Embryonic facial prominence (tissue), 1 donor: ENCODE measurements at regions not wholly inside any gene's neighbourhood (a gene's known extent, or its start where the extent isn't known, plus 50 kb on each side); places are given as distances from the start of the nearest gene placed in this dataset.
"Not testable (repeated sequence)": the region's sequence is repeated elsewhere in the genome, so short reads cannot be mapped to it uniquely, and the experiment has no call there.

Experiments used
- DNase-seq: peaks from one replicate; pipeline ENCODE4 v3.0.0-alpha.2; 2016; ENCODE audit errors: extremely low spot score

DNA sequence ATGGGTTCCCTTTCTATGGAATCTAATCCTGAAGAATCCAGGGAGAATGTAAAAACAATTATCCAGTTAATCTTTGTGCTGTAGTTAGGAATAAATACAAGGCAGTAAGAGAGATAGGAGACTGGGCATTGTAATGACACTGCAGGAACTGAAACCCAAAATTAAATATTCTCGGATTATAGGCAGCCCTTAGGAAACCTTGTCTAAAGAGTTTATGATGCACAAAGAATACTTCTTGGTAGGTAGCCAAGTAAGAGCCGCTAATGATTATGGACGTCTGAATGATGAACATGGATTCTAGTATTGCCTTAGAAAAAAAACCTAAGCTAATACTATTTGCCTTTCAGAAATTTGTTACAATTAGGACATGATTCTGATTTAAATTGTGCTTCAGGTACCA is 165.4 kb upstream of the LRIG3 start:
- peak; percentile 5 for DNase-seq

DNA sequence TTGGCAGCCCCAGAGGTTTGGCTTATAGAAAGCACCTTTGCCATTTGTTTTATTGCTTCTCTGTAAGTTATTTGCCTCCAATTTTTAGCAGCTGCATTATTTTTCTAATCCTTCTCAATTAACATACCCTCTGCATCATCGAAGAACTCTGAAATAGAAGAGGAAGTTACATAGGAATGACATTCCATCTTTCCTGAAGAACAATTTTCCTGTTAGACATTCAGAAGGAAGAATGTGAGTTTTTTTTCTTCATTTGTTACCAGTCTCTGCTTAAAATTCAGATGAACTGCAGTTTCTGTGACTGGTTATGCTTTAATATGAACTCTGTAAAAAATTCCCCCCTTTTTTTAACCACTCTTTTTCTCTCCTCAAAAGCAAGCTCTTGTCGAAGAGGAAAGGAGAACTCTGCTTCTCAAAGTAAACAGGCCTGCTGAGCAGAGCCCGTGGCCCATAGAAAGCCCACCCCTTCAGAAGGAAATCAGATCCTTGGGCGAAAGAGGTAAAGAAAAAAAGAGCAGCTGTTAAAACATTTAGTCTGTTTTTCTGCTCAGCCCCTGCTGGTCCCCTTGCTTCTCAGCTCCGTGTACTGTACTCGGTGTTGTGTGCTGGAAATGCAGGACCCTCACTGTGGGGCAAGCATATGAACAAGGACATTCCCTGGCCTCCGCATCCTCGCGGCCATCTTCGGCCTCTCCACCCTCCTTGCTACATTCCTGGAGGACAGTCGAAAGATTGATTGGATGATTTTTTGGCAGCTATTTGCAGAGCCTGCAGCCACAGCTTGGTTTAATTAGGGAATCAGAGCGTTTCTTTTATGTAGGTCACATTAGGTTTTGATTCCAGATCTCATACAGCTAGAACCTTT is 164.4 kb upstream of the LRIG3 start:
- DNase-seq: peak; percentile 74

DNA sequence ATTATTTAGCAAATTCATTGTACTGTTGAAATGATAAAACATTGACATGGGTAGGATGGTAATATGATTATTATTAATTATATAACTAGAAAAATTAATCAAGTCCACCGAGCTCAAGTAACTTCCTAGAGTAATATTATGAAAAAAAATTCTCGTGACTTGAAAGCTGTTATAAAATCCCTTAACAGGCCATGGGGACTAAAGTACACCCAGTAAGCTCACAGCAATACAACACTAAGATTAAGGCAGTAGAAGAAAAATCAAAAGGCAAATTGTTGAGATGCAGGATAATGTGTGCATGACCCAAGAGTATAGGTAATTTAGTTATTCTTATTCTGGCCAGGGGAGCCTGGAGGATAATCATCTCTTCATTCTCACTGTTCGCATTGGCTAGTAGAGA is 162.6 kb upstream of the LRIG3 start:
- DNase-seq: no peak

DNA sequence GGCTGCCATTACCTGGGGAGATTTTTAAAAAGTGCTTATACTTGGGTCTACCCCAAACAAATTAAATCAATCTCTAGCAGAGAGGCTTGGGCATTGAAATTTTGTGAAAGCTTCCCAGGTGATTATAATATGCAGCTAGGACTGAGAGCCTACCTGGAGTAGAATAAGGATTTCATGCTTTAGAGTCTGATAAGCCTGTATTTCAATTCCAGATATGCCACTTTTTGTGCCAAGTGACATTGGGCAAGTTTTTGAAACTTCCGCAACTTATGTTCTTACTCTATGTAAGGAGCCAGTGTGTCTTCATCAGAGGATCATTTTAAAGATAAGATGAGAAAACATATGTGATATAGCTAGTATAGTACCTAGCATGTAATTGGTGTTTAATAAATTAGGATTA is 159.8 kb upstream of the LRIG3 start:
- DNase-seq: no peak

DNA sequence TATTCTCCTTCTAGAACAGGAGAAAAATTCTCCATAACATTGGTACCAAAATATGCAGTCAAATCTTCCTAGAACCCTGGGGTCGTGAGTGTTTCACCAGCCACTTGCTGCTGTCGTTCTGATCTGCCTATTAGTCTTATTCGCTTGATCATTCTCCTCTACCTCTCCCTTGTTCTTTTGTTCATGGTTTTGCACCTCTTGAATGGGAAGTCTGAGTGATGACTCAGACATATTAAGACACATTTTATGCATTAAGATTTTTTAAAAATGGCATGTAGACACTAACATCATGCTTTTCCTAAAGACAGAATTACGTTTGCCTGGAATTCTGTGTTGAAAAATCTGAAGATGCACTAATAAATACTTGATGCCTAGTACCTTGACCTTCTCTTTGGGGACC is 159.2 kb upstream of the LRIG3 start:
- DNase-seq: no peak

DNA sequence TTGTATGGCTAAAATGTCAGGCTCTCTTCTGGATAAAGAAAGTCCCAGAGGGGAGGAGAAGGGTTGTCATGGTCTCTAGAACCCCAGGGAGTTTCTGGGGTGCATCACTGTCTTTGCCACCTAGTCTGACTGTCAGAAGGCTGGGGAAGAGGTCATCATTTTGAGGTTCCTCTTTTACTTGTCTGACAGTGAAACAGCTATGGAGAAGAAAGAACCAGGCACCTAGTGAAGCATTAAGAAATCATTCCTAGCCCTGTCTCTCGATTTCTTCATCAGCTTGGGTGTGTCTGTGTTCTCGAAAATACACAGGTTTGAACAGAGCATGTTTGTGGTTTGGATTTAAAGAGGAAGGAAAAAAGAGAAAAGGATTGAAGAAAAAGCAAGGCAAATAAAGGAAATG is 158.7 kb upstream of the LRIG3 start:
- DNase-seq: no peak

DNA sequence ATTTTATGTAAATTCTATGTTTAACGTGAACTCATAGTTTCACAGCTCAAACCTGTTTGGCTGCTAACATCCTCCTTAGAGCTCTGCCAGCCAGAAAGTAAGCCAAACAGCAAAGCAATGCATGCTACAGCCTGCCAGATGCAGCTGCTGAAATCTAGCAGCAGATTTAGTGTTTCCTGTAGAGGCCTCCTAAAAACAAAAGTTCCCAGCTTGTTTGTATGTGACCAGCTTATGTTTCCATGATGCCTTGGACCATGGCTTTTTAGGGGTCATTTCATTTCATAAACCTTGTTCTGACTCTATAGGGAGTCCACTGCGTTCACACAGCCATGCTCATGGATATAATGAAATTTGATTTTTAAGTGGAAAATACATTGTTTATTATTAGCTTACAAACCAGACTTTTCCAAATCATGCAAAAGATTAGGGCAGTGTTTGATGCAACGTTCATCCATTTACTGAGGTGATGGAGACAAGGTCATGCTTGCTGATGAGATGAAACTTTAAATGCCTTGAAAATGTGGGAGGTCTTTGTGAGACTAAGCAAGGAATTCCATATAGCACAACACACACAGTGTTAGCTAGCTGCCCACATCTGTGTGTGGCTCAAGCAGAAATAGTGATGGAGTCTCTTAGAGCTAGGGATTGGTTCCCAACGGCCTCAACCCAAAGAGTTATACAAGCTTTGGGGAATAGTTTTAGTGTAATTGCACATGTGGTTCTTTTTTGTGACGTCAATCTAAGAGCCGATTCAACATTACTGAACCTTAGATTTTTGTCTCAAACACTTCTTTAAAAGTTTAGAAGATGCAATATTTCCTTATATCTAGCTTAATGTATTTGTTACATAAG is 157.5 kb upstream of the LRIG3 start:
- peak; percentile 73 for DNase-seq

DNA sequence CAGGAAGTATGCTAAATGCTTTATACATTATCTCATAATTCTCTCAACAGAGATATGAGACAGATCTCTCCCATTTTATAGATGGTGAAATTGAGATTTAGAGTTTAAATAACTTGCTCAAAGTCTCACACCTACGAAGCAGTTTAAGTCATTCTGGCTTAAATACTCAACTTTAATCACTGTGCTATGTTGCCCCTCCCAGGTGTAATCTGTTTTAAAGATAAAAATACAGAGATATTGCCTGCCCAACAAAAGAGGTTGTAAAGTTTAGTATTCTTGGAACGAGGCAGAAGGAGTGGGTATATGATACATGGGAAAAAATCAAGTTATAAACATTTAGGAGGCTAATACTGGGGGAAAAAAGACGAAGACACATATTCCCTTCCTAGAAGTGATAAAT is 156.8 kb upstream of the LRIG3 start:
- DNase-seq: no peak

DNA sequence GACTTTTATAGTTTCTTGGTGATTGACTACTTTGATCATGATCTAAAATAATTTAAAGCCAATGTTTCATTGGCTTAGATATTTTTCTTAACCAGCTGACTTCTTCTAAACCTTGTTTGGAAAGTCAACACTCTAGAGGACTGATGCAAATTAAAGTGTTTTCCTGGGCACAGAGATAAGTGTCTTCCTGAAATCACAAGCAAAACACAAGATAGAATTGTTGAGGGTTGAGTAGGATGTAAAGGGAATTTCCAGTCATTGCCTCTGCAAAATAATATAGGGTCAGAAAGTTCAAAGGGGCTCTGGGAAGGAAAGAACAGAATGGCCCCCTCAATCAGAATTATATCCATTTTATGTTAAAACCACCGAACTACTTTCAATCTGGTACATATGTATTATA is 156.3 kb upstream of the LRIG3 start:
- no peak for DNase-seq

DNA sequence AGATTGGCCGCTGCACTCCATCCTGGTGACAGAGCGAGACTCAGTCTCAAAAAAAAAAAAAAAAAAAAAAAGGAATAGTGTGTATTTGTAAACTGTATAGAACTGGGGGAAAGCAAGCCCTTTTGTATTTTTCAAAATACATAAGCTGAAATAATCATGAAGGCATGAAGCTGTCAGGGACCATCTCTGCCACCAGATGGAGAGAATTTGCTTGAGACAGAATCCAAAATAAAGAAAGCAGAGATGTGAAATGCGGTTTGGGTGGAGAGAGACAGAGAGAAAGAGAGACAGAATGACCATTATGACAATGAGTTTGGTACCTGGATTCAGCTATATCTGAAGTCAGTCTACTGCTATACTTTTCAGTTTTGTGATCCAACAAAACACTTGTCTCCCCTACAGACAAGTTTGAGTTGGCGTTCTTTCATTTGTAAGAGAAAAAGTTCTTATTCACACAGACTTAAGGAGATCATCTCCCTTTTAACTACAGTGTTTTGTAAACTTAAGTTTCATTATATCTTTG is 155.7 kb upstream of the LRIG3 start:
- no peak for DNase-seq

DNA sequence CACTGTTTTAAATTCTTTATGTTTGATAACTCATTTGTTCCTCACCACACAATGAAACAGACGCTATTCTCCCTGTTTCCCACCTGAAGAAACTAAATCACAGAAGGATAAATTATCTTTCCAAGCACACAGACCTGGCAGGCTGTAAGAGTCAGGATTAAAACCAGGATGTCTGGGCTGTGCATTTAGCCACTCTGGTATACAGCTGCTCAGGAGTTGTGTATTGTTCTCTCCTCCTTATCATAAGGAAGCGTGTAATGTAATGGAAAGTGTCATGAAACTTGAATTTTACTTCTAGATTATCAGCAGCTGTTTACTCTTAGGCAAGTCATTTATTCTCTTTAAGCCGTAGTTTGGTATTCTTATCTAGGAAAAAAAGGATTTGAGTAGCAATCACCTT is 154.8 kb upstream of the LRIG3 start:
- DNase-seq: no peak

DNA sequence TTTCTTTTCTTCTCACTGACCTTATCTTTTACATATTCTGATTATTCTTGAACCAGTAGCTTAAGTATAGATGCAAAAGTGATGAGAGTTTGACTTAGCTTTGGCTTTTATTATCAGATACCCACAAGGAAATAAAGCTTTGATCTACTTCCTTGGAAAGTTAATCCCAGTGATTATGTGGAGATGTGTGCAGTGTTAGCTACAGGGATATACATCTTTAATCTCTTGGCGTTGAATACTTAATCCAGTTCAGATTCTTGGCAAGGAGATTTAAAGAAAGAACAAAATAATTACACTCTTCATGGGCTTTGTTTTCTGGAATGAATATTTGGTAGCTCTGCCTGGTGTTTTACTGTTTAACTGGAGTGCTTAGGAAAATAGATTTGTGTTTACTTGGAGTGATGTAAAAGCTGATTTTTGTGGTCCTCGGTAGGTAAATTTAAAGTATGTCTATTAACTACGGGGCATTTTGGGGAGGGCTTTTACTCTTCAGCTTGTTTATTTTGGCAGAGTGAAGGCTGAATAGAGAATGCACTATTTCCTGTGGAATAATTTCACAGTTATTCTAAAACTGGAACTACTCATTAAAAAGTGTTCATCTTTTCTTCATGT is 150.1 kb upstream of the LRIG3 start:
- no peak for DNase-seq

DNA sequence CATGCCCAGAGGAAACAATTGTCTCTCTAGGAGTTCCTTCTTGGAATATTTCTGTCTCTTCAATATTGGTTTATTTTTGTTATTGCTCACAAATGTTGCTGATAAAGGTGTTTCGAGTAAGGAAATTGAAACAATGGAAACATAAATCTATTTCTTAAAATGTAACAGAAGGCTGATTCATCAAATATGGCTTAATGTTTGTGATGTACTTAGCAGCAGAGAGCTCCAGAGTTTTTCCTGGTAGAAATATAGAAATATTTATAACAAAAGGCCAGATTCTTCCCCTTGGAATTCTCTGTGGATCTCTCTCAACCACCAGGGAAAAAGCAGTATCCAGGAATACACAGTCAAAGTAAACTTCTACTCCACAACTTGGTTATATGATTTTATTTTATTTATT is 149.2 kb upstream of the LRIG3 start:
- DNase-seq: no peak

DNA sequence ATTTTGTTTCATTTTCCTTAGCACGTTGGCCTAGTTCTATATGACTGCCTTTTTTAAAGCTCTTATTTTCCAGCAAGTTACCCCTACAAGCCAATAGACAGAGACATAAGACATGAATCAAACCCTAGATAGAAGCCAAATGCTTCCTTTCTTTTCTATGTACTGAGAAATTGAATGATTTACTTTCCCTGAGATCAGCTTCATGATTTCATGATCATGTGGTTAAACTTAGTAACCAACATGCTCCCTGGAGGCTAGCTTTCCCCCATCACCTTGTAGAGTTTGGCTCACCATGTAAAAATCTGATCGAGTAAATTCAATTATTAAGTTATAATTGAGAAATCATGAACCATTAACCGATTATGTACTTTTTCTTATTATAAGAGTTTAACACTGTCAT is 148.1 kb upstream of the LRIG3 start:
- no peak for DNase-seq

DNA sequence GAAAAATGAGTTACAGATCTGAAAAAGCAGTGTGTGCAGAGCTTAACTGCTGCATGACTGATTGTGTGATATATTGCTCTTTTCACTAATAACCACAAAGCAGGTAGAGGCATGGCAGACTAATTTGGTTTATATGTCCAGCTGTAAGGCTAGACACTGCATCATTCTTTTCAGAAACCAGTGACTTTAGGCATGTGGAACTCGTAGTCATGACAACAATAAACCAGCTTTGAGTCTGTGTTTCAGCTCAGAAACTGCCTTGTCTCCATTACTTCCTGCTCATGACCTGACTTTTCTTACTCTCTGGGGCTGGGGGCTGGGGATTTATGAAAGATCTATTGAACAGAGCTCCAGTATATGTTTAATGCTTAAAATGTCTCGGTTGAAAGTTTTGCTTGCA is 146.8 kb upstream of the LRIG3 start:
- DNase-seq: peak; percentile 75

DNA sequence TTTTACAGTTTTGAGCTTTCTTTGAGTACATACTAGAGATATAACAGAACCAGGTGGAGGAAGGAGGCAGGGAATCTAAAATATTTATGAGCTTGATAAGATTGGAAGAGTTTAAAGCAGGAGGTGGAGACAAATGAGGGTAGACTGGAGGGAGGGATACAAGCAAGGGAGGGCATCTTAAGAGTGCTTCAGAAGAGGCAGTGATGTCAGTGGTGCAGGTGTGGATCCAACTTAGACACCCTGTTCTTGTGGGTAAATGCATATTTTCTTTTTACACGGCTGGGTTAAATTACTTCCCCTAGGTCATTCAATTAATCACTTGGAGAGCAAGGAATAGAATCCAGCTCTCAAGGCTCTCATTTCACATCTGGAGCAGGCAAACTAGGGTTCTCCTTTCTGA is 146.1 kb upstream of the LRIG3 start:
- DNase-seq: no peak

DNA sequence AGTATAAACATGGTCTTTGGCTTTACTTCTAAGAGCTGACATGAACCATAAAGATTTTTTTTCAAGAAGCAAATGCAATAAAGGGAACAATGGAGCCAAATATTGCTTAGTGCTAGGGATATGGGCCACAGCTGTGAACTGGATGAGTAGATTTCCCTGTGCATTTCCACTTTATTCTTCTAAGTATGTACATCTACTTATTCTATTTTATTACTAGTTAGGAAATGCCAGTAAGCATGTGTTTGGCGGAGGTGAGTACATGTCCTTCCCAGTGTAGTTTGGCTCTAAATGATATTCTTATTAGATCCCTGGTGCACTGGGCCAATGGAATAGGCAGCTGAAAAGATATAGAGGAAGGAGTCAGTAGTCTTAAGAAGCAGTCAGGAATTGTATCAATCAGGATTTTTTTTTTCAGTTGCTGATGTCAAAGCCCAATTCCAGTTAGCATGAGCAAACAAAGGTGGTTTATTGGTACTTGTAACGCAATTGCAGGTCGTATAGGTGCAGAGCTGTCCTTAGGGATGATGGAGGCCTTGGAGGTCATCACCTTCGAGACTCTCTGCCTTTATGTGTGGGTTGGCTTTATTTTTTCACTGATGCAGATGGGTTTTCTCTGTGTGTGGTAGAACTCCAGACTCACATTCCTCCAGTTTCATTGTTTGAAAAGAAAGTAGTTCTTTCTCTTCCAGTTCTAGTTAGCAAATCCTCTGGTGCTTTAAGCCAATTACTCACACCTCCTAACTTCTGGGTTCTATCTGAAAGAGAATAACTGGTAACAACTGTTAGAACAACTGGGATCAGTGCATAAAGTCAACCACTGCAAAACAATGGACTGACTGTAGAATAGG is 139.0 kb upstream of the LRIG3 start:
- no peak for DNase-seq

DNA sequence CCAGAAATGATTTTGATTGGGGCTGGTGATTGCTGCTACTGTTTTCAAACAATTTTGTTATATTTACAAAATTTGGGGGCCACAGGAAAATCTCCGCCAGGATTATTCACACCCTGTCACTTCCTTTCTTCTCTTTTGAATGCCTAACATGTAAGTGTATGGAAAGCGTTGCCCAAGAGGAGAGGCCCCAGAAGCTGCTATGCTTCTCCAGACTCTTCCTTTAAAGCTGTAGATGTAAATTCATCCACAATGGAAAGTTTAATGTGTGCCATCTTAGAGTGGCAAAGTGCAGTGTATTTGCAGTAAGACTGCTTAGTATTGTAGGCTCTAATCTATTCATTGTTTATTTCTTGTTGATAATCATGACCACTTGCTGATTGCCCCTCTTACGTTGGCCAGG is 136.7 kb upstream of the LRIG3 start:
- no peak for DNase-seq

DNA sequence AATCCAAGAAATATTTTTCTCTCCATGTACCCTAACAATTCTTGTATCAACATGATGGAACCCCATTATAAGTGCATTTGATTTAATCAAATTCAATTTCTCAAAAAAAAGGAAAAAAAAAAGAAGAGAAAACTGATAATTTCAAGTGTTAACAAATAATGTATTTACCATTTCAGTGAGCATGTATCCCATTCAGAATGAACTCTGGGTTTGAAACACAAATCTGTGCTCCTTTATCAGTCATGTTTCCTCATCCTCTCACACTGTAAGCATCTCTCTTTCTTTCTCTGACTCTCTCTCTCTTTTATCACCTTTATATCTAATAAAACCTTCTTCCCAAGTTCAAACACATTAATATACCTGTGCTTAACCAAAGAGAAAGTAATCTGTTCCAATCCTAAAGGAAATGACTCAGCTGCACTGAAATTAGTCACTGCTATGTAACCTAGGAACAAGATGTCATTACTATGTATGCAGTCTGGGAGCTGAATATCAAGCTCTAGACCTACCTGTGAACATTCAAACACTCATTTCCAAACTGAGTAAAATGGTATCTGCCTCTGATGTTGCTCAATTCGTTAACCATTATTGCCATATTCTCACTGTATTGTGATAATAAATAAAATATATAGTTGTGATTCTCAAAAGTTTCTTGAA is 135.0 kb upstream of the LRIG3 start:
- DNase-seq: no peak

DNA sequence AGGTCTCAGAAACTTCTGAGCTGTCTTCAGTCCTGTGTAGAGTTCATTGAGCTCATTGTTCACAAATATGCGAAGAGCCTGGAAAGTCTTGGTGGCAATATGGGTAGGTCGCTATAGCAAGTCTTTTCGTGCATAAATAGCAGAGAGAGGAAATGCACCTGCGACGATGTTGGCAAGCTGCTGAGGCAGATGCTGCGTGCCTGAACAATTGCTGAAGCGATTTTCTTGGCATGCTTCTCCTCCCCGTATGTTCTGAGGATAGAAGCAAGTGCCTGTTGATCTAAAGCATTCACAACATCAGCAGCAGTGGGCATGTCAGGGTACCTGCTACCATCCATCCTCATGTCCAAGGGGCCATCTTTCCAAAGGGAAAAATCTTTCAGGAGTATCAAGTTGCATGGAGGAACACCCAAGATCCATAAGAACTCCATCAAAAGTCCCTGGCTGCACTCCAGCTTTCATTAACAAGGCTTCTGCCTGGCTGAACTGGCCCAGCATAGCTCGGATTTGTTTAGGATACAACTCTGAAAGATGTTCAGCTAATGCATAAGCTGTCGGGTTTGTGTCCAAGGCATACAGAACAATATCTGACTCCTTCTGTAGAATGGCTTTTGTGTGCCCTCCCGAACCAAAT is 133.1 kb upstream of the LRIG3 start:
- DNase-seq: not testable (repeated sequence)
